Testis (tissue), 2 donors: ENCODE measurements at regions not wholly inside any gene's neighbourhood (a gene's known extent, or its start where the extent isn't known, plus 50 kb on each side); places are given as distances from the start of the nearest gene placed in this dataset.

Source experiments
- DNase-seq: peaks from one replicate; pipeline ENCODE4 v3.0.0-alpha.2; 2019
- H3K27ac ChIP-seq, 2 donors: fragments of 200-600 bp; sonication (generic); one replicate each; pipeline ENCODE4 v1.5.1; 2019
- H3K27me3 ChIP-seq: fragments of 200-600 bp; sonication (generic); one replicate; pipeline ENCODE4 v1.5.1; 2019
- H3K36me3 ChIP-seq: fragments of 200-600 bp; sonication (generic); one replicate; pipeline ENCODE4 v1.5.1; 2017; ENCODE audit warnings: low read depth; ENCODE audit errors: missing control alignments
- H3K4me1 ChIP-seq: fragments of 200-600 bp; sonication (generic); one replicate; pipeline ENCODE4 v1.5.1; 2019
- H3K4me3 ChIP-seq, 2 donors: fragments of 200-600 bp; sonication (generic); one replicate each; pipeline ENCODE4 v1.5.1; 2017 to 2019
- H3K9me3 ChIP-seq: fragments of 200-600 bp; sonication (generic); one replicate; pipeline ENCODE4 v1.5.1; 2017
- POLR2A ChIP-seq: fragments of 450-650 bp; IDR thresholded peaks from one replicate; pipeline ENCODE4 v1.6.1; 2017; ENCODE audit warnings: antibody characterized with exemption, mild to moderate bottlenecking, moderate library complexity
- WGBS, 2 donors: methylation state at CpG; one replicate each; pipeline ENCODE4 v1.1.5; 2018; 5-methylcytosine and 5-hydroxymethylcytosine counted together
- intact Hi-C: fragments of 100-400 bp; cut with DNase I; formaldehyde crosslinking; loops from one replicate; pipeline ENCODE4 v1.15.1; 2023; ENCODE audit warnings: low total_unique reads
- TF ChIP-seq, protein P1 (sequence below), 3 experiments: fragments of 450-650 bp in 2 of 3; fragments of 200-600 bp in 1 of 3; sonication (generic) in 1 of 3; IDR thresholded peaks; one replicate each; pipeline ENCODE4 v1.5.1; 2016 to 2019; ENCODE audit warnings: antibody characterized with exemption in 3 of 3, mild to moderate bottlenecking in 2 of 3, moderate library complexity in 1 of 3

DNA sequence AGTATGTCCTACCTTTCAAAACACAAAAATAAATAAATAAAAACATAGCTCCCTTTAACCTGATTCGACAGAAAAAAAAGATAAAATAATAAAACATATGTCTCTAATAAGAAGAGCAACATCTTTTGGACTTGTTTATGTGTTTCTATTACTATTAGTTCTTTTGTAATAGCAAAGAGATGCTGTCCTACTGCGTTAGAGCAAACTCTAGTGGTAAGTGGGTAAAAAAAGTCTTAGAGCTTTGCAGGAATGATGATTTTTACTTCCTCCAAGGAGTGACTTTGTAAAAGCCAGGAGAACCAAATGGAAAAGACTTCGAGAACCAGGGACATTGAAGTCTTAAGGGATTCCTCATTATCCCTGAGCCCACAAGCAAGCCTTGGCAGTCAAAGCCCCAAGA, 450.1 kb downstream of the METTL4 start:
- Histone ChIP-seq H3K4me3 (no peak overlapping the region), H3K4me1 (no peaks in the 10 kb centered on the region), H3K9me3 (no peaks in the 10 kb centered on the region), H3K27me3 (no peaks in the 10 kb centered on the region), H3K36me3 (no peaks in the 10 kb centered on the region), H3K27ac (no peak overlapping the region)
- intact Hi-C loops = no loop called here
- TF ChIP-seq, protein P1, sequence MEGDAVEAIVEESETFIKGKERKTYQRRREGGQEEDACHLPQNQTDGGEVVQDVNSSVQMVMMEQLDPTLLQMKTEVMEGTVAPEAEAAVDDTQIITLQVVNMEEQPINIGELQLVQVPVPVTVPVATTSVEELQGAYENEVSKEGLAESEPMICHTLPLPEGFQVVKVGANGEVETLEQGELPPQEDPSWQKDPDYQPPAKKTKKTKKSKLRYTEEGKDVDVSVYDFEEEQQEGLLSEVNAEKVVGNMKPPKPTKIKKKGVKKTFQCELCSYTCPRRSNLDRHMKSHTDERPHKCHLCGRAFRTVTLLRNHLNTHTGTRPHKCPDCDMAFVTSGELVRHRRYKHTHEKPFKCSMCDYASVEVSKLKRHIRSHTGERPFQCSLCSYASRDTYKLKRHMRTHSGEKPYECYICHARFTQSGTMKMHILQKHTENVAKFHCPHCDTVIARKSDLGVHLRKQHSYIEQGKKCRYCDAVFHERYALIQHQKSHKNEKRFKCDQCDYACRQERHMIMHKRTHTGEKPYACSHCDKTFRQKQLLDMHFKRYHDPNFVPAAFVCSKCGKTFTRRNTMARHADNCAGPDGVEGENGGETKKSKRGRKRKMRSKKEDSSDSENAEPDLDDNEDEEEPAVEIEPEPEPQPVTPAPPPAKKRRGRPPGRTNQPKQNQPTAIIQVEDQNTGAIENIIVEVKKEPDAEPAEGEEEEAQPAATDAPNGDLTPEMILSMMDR (IDR thresholded peaks at IDR 0.05) = no peak
- WGBS, 2 donors = 61 to 65% methylated on average over 3 of the region's 3 CpGs
- no peak for DNase-seq

DNA sequence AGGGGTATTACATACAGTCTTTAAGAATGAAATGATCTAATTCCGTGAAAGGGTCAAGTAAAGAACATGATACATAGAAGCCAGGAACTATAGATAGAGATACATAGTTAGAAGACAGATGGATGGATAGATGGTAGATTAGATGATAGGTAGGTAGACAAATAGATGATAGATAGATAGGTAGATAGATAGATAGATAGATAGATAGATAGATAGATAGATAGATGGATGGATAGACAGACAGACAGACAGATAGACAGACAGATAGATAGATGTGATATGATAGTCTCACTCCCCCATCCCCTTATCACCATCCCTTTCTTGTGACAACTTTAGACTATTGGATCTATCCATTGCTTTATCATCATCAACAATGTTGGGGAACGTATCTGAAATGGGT, 448.2 kb downstream of the METTL4 start:
- Histone ChIP-seq H3K4me1 (no peaks in the 10 kb centered on the region), H3K9me3 (no peaks in the 10 kb centered on the region), H3K4me3 (no peak overlapping the region), H3K36me3 (no peaks in the 10 kb centered on the region), H3K27ac (no peak overlapping the region), H3K27me3 (no peaks in the 10 kb centered on the region)
- DNase-seq = no peak
- intact Hi-C loops = no loop called here
- 96% methylated on average over 2 of the region's 2 CpGs for WGBS, 2 donors
- no peak for TF ChIP-seq POLR2A
- TF ChIP-seq, protein P1 (IDR thresholded peaks at IDR 0.05) = no peak

DNA sequence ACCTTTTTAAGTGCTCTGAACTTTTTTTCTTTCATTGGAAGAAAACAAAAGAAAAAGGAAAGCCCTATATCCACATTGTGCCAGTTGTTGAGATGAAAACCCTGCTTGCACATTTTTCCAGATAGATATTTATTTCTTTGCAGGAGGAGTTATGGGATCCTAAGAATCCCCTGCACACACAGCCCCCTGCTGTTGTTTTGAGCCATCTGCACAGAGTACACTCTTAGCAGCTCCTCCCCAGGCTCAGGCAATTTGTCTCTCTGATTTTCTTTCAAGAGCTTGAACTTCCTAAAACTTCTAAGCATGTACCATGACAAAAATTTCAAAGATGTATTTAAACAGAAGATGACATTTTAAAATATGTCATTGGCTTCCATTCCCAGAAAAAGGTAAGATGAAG, 436.9 kb downstream of the METTL4 start:
- Histone ChIP-seq H3K27me3 (no peaks in the 10 kb centered on the region), H3K9me3 (no peaks in the 10 kb centered on the region), H3K36me3 (no peaks in the 10 kb centered on the region), H3K4me1 (no peaks in the 10 kb centered on the region), H3K27ac (no peak overlapping the region), H3K4me3 (no peak overlapping the region)
- intact Hi-C loops = no loop called here
- TF ChIP-seq, protein P1 (IDR thresholded peaks at IDR 0.05) = no peak
- no peak for DNase-seq

DNA sequence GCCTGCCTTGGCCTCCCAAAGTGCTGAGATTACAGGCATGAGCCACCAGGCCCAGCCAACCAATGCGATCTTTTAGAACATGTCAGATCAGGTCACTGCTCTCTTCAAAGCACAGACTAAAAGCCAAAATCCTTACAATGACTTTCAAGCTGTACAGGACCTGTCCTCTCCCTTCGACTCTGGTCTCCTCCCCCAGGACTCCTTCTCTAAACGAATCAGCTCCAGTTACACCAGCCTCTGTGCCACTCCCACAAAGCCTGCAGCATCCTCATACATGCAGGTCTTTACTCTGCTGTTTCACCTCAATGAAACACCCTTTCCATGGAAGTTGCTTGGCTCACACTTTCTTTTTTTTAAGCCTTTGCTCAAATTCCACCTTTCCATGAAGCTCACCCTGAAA, 436.0 kb downstream of the METTL4 start:
- no peak for DNase-seq
- 75 to 83% methylated on average over 3 of the region's 3 CpGs for WGBS, 2 donors
- Histone ChIP-seq H3K4me1 (no peaks in the 10 kb centered on the region), H3K9me3 (no peaks in the 10 kb centered on the region), H3K27ac (no peak overlapping the region), H3K4me3 (no peak overlapping the region), H3K27me3 (no peaks in the 10 kb centered on the region), H3K36me3 (no peaks in the 10 kb centered on the region)
- intact Hi-C loops = no loop called here
- TF ChIP-seq, protein P1 (IDR thresholded peaks at IDR 0.05) = no peak
- no peak for TF ChIP-seq POLR2A

DNA sequence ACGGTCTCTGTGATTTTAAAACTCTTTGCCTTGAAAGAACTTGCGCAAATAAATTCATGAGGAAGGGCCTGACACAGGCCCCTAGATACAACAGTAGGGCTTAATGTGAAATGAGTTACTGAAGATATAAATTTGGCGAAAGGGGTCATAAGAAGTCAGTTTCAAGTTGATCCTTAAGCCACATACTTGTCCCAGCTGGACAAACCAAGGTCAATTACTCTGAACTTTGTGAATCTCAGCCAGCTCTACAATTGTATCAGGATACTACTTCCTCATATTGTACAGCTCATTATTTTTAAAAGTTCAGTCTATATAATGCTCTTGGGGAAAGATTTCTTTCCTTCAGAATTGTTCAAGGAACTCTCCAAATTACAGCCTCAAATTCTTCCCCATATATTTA, 432.8 kb downstream of the METTL4 start:
- Histone ChIP-seq H3K9me3 (no peaks in the 10 kb centered on the region), H3K4me1 (no peaks in the 10 kb centered on the region), H3K4me3 (no peak overlapping the region), H3K27me3 (no peaks in the 10 kb centered on the region), H3K36me3 (no peaks in the 10 kb centered on the region), H3K27ac (no peak overlapping the region)
- intact Hi-C loops = no loop called here
- TF ChIP-seq, protein P1 (IDR thresholded peaks at IDR 0.05) = no peak
- WGBS, 2 donors = 45 to 48% methylated on average over 3 of the region's 3 CpGs
- DNase-seq = no peak
